ENCODE measurements at regions not wholly inside any gene's neighbourhood (a gene's known extent, or its start where the extent isn't known, plus 50 kb on each side); places are given as distances from the start of the nearest gene placed in this dataset.

DNA sequence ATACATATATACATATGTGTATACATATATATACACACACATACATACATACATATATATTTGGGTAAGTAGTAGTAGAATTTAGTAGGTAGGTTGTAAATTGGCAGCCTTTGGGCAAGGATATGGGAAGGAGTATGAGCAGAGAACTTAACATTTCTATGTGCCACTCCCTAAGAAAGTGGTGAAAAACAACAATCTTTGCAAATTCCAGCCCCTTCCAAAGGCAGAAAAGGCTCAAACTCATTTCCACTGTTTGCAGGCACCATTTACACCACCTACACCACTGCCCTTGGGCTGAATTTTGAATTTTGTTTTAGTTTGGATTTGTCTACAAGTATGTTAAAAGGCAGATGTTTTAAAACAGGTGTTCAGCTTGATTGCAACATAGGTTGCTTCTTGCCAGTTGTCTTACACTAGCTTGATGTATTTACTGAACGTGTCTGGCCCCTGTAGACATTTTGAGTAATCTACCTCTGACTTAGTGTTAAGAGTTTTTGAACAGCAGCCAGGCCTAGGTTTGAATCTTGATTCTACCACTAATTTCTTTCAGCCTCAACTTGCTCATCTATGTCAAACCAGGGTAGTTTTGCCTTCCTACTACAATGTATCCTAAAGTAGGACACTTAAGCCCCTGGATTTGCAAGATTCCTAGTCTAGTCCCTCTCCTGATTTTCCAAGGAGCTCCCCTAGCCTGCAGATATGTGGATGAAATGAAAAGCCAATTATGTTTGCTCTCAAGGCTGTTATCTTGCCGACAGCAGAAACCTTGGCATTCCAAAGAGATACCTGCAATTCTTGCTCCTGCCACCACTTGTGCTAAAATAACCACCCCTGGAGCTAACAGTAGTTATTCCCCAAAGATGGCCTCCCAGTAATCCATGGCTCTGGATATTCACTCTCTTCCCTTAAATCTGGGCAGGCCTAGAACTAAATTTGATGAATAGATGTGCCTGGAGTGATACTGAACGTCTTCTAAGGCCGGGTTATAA, 156.2 kb upstream of the SLC44A1 start:
- CTCF ChIA-PET = interaction anchor here (0.6 kb wide), 1 partner anchor 19 kb away, joined by 5 read pairs; no protein-coding TSS in a partner anchor
- no peaks in the 10 kb centered on the region for H3K9me3 Mint-ChIP-seq (ENCODE audit: low read depth, unreplicated experiment)
- no peaks in the 10 kb centered on the region for H3K36me3 Mint-ChIP-seq (ENCODE audit: insufficient read depth, unreplicated experiment)
- no peak overlapping the region for H3K4me3 Mint-ChIP-seq (ENCODE audit: low read depth, unreplicated experiment)
- H3K27ac Mint-ChIP-seq (ENCODE audit: unreplicated experiment) = no peak overlapping the region
- no peaks in the 10 kb centered on the region for H3K27me3 Mint-ChIP-seq (ENCODE audit: unreplicated experiment)
- intact Hi-C loops (cut with micrococcal nuclease; ENCODE audit: unreplicated experiment) = no loop called here
- BruUV-seq (replicated peaks) = no TSS peak
- H3K4me1 Mint-ChIP-seq (ENCODE audit: low read depth, unreplicated experiment) = no peaks in the 10 kb centered on the region
- DNase-seq = no peak
- TF ChIP-seq, protein P1, sequence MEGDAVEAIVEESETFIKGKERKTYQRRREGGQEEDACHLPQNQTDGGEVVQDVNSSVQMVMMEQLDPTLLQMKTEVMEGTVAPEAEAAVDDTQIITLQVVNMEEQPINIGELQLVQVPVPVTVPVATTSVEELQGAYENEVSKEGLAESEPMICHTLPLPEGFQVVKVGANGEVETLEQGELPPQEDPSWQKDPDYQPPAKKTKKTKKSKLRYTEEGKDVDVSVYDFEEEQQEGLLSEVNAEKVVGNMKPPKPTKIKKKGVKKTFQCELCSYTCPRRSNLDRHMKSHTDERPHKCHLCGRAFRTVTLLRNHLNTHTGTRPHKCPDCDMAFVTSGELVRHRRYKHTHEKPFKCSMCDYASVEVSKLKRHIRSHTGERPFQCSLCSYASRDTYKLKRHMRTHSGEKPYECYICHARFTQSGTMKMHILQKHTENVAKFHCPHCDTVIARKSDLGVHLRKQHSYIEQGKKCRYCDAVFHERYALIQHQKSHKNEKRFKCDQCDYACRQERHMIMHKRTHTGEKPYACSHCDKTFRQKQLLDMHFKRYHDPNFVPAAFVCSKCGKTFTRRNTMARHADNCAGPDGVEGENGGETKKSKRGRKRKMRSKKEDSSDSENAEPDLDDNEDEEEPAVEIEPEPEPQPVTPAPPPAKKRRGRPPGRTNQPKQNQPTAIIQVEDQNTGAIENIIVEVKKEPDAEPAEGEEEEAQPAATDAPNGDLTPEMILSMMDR (IDR thresholded peaks at IDR 0.05; ENCODE audit: unreplicated experiment) = no peak

GRCh38 chr9:105089874-105090273, 154.6 kb upstream of the SLC44A1 start:
- TF ChIP-seq, protein P1 (IDR thresholded peaks at IDR 0.05; ENCODE audit: unreplicated experiment) = no peak
- H3K9me3 Mint-ChIP-seq (ENCODE audit: low read depth, unreplicated experiment) = no peaks in the 10 kb centered on the region
- no peaks in the 10 kb centered on the region for H3K27me3 Mint-ChIP-seq (ENCODE audit: unreplicated experiment)
- no peak for DNase-seq
- BruUV-seq (replicated peaks) = no TSS peak
- no peak overlapping the region for H3K4me3 Mint-ChIP-seq (ENCODE audit: low read depth, unreplicated experiment)
- no peaks in the 10 kb centered on the region for H3K4me1 Mint-ChIP-seq (ENCODE audit: low read depth, unreplicated experiment)
- CTCF ChIA-PET = no interaction called here
- intact Hi-C loops (cut with micrococcal nuclease; ENCODE audit: unreplicated experiment) = no loop called here
- no peak overlapping the region for H3K27ac Mint-ChIP-seq (ENCODE audit: unreplicated experiment)
- H3K36me3 Mint-ChIP-seq (ENCODE audit: insufficient read depth, unreplicated experiment) = no peaks in the 10 kb centered on the region

GRCh38 chr9:105091004-105091640, 153.3 kb upstream of the SLC44A1 start:
- CTCF ChIA-PET = no interaction called here
- H3K4me3 Mint-ChIP-seq (ENCODE audit: low read depth, unreplicated experiment) = no peak overlapping the region
- BruUV-seq (replicated peaks) = no TSS peak
- TF ChIP-seq, protein P1 (IDR thresholded peaks at IDR 0.05; ENCODE audit: unreplicated experiment) = no peak
- no peaks in the 10 kb centered on the region for H3K27me3 Mint-ChIP-seq (ENCODE audit: unreplicated experiment)
- no peak for DNase-seq
- intact Hi-C loops (cut with micrococcal nuclease; ENCODE audit: unreplicated experiment) = no loop called here
- no peaks in the 10 kb centered on the region for H3K36me3 Mint-ChIP-seq (ENCODE audit: insufficient read depth, unreplicated experiment)
- no peak overlapping the region for H3K27ac Mint-ChIP-seq (ENCODE audit: unreplicated experiment)
- no peaks in the 10 kb centered on the region for H3K4me1 Mint-ChIP-seq (ENCODE audit: low read depth, unreplicated experiment)
- no peaks in the 10 kb centered on the region for H3K9me3 Mint-ChIP-seq (ENCODE audit: low read depth, unreplicated experiment)

- Mint-ChIP-seq H3K4me1 (ENCODE audit: low read depth, unreplicated experiment) (no peaks in the 10 kb centered on the region), H3K27ac (ENCODE audit: unreplicated experiment) (no peak overlapping the region), H3K36me3 (ENCODE audit: insufficient read depth, unreplicated experiment) (no peaks in the 10 kb centered on the region), H3K9me3 (ENCODE audit: low read depth, unreplicated experiment) (no peaks in the 10 kb centered on the region), H3K27me3 (ENCODE audit: unreplicated experiment) (no peaks in the 10 kb centered on the region), H3K4me3 (ENCODE audit: low read depth, unreplicated experiment) (no peak overlapping the region)
- no peak for DNase-seq
- intact Hi-C loops (cut with micrococcal nuclease; ENCODE audit: unreplicated experiment) = no loop called here
- BruUV-seq (replicated peaks) = no TSS peak
- TF ChIP-seq, protein P1 (IDR thresholded peaks at IDR 0.05; ENCODE audit: unreplicated experiment) = no peak
- CTCF ChIA-PET = no interaction called here
These were observed 150.8 kb upstream of the SLC44A1 start for GRCh38 chr9:105093685-105094084.
